Glomerular visceral epithelial cell (primary cell): ENCODE measurements at regions not wholly inside any gene's neighbourhood (a gene's known extent, or its start where the extent isn't known, plus 50 kb on each side); places are given as distances from the start of the nearest gene placed in this dataset.

ENCODE experiments used
- DNase-seq: peaks from one replicate; pipeline ENCODE4 v3.0.0-alpha.2; 2016; ENCODE audit errors: extremely low spot score

GRCh38 chr5:158026304-158027031 is 167.5 kb upstream of the CLINT1 start:
- DNase-seq = no peak

GRCh38 chr5:158023266-158023665 is 164.3 kb upstream of the CLINT1 start:
- DNase-seq = no peak

- no peak for DNase-seq
These were observed 163.9 kb upstream of the CLINT1 start for GRCh38 chr5:158022837-158023236.

- no peak for DNase-seq
These were observed 163.4 kb upstream of the CLINT1 start for GRCh38 chr5:158022393-158022792.

GRCh38 chr5:158020555-158021418 is 161.8 kb upstream of the CLINT1 start:
- DNase-seq = no peak

DNA sequence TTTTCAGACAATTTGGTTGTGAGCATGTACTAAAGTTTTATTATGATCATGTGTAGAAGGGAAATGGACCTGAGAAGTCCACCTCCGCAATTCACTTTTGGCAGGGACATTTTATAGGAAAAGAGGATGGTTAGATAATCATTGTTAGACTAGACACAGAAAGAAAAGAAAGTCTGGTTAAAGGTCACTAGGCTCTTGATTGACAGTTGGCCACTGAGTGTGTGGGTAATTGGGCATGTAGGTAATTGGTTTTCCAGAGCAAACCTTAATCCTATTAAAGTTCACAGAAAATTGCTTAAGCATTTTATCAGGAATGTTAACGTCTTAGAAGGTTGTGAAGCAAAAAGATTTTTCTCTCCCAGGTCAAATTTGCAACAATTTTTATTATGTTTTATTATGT is 158.5 kb upstream of the CLINT1 start:
- no peak for DNase-seq

GRCh38 chr5:158014372-158014771 is 155.4 kb upstream of the CLINT1 start:
- no peak for DNase-seq

GRCh38 chr5:158013939-158014338 is 155.0 kb upstream of the CLINT1 start:
- peak; percentile 18 for DNase-seq

DNA sequence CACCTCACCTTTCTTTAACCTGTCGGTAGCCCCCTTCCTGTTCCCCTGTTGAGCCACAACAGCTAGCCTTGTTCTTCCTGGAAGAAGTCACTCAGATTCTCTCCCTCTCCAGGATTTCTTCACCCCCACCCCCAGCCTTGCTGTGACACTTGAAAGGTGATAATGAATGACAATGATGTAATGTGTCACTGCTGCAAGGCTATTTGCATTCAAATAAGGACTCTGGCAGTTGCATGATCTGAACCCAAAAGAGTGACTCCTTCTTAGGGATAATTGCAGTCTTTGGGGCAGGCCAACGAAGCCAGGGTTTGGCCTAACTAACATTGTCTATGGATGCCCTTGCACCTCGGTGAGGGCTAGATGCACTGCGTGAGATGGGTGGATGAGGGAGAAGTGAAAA is 154.4 kb upstream of the CLINT1 start:
- no peak for DNase-seq

DNA sequence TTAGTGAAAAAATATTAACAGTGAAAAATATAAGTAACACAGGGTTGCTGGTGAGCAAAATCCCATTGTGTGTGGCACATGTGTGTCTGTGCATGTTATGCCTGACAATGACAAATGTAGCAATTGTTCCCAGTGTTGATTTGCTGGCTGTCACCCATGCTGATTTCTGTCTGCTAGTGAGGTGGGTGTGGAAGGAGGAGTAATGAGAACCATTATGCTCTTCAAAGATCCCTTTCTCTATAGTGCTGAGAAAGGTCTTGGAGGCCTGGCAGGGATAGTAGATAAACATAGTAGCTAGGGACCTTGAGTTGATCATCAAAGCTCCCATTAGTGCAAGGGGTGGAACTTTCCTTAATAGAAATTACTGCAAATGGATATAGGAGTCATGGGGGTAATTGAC is 152.5 kb upstream of the CLINT1 start:
- DNase-seq = no peak

- no peak for DNase-seq
These were observed 151.9 kb upstream of the CLINT1 start for GRCh38 chr5:158010831-158011230.

DNA sequence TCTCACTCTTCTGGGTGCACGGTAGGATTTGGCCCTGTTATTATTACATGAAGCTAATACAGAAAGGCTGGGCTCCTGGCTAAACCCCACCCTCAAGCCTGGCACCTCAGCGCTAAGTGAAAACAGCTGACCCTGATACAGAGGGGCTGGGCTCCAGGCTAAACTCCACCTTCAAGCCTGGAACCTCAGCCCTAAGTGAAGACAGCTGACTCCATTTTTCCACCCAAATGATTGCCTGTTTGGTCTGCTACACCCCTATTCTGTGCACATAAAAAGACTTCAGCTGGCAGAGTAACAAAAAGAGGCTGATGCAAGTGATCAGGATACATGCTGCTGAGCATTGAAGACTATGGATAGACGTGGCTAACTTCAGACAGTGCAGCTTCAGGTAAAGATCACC is 148.4 kb upstream of the CLINT1 start:
- no peak for DNase-seq

GRCh38 chr5:157999696-158000095 is 140.8 kb upstream of the CLINT1 start:
- DNase-seq = no peak

DNA sequence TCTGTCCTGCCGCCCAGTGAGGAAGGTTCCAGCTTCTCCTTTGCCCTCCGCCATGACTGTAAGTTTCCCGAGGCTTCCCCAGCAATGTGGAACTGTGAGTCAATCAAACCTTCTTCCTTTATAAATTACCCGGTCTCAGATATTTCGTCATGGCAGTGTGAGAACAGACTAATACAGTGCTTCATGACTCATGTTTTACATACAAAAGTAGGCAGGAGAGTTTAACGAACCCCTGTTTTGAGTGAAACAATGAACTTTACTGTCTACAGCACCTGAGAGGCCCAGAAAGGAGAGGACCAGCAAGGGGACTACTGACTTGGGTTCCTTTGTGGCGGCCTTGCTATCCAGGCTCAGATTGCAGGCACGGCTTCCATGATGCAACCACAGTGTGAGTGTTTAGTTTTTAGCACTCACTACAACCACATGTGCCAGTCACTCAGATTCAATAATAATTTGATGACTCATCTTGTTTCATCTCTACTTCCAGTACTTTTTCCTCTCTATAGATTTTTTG is 139.1 kb upstream of the CLINT1 start:
- DNase-seq = no peak

DNA sequence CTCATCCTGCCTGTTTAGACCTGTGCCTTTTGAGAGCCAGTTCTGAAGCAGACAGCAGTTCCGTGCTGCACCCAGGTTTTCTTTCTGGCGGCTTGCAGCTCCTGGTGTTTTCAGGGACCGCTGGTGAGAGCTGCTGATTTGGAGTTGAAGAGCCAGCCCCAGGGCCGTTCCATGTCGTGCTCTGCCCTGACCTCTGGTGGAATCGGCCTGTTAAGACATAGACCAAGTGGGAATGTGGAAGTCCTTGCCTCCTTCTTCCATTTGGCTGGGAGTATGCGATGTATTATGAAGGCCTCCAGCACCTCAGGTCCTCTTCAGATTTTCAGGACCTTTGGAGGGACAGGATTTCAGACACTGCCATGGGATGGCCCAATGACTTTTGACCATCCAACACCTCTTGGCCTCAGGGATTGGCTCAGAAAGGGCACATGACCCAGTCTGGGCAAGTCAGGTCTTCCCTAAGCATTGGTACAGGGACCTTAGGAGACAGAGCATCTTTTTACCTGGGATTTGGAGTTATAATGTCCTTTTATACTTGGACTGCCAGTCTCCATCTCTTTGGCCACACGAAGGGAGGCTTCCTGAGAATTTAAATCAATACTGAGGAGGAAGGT is 136.1 kb upstream of the CLINT1 start:
- peak; percentile 59 for DNase-seq

DNA sequence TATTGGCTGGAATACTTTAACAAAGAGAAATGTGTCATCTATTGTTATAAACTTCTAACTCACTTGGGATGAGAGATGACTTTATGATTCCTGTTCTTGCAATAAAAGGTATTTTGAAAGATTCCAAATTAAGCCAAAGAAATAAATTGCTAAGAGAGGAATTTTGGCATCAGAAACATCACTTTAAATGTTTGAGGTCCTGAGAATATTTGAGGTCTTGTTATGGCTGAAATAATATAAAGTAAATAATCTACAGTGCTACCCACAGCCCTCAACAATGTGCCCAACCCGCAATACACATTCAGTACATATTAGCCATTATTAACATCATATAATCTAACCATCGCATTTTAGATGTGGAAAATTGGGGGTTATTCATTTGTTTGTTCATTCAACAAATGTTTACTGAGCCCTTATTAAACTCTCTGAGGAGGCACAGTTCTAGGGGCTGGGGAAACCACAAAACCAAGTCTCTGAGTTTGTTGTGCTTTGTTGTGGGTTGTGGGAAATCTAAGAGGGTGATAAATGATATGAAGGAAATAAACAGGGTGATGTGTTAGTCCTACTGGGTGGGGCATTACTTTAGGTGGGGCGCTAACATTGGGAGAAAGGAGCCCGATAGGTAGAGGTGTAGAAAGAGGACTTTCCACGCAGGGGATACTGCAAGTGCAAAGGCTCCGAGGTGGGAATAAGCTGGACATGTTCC is 135.2 kb upstream of the CLINT1 start:
- no peak for DNase-seq

- no peak for DNase-seq
These were observed 134.3 kb upstream of the CLINT1 start for GRCh38 chr5:157993201-157993600.

DNA sequence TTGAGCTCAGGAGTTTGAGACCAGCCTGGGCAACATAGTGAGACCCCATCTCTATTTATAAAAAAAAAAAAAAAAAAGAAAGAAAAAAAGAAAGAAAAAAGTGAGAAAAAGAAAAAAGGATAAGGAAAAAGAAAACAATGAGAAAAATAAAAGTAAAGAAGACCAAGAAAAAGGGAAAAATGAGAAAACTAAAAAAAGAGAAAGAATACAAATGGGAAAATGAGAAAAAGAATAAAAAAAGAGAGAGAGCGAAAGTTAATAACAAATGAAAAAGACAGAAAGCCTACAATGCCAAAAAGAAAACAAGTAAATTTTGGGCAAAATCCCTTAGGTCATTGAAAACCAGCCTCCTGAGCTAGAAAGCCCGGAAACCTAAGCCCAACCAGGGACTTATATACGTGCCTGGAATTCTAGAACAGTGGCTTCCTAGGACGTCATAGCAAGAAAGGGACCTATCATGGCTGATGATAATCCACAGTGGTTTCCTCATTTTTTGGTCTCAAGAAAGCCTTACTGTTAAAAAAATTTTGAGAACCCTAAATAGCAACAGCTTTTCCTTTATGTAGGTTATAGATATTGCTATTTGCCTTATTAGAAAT is 131.7 kb upstream of the CLINT1 start:
- no peak for DNase-seq

DNA sequence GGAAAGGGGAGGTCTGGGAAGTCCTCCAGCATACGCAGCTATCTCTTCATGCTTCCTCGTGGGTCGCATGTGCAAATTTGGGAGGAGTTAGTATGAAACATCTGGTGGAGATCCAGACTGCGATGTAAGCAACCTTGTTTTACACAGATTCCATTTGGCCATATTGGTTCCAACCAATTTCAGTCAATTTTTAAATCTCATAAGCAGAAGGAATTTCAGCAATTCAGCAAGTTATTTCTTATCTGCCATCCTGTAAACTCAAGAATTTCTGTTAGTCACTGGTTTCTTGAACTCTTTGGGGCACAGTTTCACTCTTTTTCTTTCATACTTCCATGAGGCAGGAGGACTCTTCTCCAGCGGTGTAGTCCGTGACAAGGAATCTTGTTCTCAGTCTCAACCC is 130.4 kb upstream of the CLINT1 start:
- no peak for DNase-seq

DNA sequence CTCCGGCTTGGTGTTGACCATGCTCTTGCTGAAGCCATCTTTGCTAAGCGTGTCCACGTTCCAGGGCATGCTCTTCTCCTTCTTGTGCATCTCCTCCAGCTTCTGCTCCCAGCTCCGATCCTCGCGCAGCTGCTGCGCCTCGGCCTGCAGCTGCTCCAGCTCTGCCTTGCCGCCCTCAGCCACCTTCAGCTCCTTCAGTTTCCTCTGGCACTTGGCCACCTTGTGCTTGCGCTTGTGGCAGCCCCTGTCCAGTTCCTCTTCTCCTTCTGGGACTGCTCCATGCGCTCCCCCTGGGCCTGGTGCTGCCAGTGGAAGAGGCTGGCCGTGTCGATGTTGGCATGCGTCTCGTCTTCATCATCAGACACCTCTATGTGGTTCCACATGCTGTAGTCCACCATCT is 128.3 kb upstream of the CLINT1 start:
- no peak for DNase-seq

DNA sequence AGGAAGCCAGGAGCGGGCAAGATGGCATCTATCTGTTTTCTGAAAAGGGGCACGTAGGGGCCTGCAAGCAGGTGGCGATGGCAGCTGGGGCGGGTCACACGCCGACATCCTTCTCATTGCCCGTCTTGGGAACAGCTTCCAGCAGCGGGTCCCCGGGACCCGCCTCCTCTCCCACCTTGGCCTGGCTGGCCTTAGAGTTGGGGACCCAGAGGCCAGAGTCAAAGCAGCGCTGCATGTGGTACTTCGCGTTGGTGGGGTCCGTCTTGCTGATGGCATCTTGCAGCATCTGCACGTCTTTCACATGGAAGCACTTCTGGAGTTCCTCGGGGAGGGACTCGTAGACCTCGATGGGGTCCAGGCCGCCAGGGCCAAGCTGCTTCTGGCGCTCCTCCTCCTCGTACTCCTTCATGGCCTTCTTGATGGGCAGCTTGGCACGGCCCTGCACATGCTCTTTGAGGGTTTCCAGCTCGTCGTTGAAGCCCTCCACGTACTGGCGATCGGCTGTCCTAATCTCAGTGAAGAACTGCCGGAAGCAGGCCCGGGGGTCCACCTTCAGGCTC is 127.6 kb upstream of the CLINT1 start:
- no peak for DNase-seq
